Keratinocyte (primary cell): ENCODE measurements at regions not wholly inside any gene's neighbourhood (a gene's known extent, or its start where the extent isn't known, plus 50 kb on each side); places are given as distances from the start of the nearest gene placed in this dataset.

Experiments used
- DNase-seq: peaks from one replicate; pipeline ENCODE4 v3.0.0-alpha.2; 2011; ENCODE audit warnings: low read depth, missing footprints, low spot score
- FAIRE-seq: peaks from 2 replicates; lab custom pipeline; 2011; peaks lifted over from hg19 to GRCh38; lab: Jason Lieb, UNC
- H2AFZ ChIP-seq: 2 replicates; pipeline ENCODE4 v1.6.0; 2012; ENCODE audit warnings: low read length, control low read depth, inconsistent platforms; ENCODE audit not compliant: control insufficient read depth
- H3K27ac ChIP-seq: 2 replicates; pipeline ENCODE4 v1.5.1; 2011; ENCODE audit warnings: low read length; ENCODE audit not compliant: control insufficient read depth, insufficient read depth
- H3K27me3 ChIP-seq: 3 replicates; pipeline ENCODE4 v1.6.0; 2011; ENCODE audit warnings: low read length; ENCODE audit not compliant: control insufficient read depth, insufficient read depth; ENCODE audit errors: extremely low read depth
- H3K36me3 ChIP-seq, 2 experiments: 2 replicates in 1 of 2; 3 replicates in 1 of 2; pipeline ENCODE4 v1.5.1; 2011; ENCODE audit warnings: low read length in 2 of 2, mild to moderate bottlenecking in 1 of 2; ENCODE audit not compliant: control insufficient read depth in 2 of 2, insufficient read depth in 2 of 2; ENCODE audit errors: extremely low read depth in 1 of 2
- H3K4me1 ChIP-seq: 3 replicates; pipeline ENCODE4 v1.5.1; 2011; ENCODE audit warnings: low read length; ENCODE audit not compliant: control insufficient read depth, insufficient read depth; ENCODE audit errors: extremely low read depth
- H3K4me2 ChIP-seq: 3 replicates; pipeline ENCODE4 v1.6.0; 2011; ENCODE audit warnings: low read depth, low read length; ENCODE audit not compliant: control insufficient read depth, insufficient read depth; ENCODE audit errors: extremely low read depth
- H3K4me3 ChIP-seq, 3 experiments: fragments of 200-600 bp in 1 of 3; sonication (generic) in 1 of 3; 2 replicates in 2 of 3; 3 replicates in 1 of 3; pipeline ENCODE4 v1.5.1; 2011 to 2016; ENCODE audit warnings: low read length in 3 of 3, mild to moderate bottlenecking in 3 of 3, control low read depth in 2 of 3, inconsistent platforms in 1 of 3, low read depth in 1 of 3, mixed read lengths in 1 of 3, mixed run types in 1 of 3, moderate library complexity in 1 of 3; ENCODE audit not compliant: control insufficient read depth in 2 of 3, insufficient read depth in 2 of 3; ENCODE audit errors: extremely low read depth in 1 of 3
- H3K79me2 ChIP-seq: 2 replicates; pipeline ENCODE4 v1.6.0; 2012; ENCODE audit warnings: low read length; ENCODE audit not compliant: control insufficient read depth, insufficient read depth
- H3K9ac ChIP-seq: 3 replicates; pipeline ENCODE4 v1.6.0; 2011; ENCODE audit warnings: low read length; ENCODE audit not compliant: control insufficient read depth, insufficient read depth; ENCODE audit errors: extremely low read depth
- H3K9me1 ChIP-seq: 3 replicates; pipeline ENCODE4 v1.6.0; 2011; ENCODE audit warnings: low read length; ENCODE audit not compliant: control insufficient read depth, insufficient read depth; ENCODE audit errors: extremely low read depth
- H3K9me3 ChIP-seq: 2 replicates; pipeline ENCODE4 v1.5.1; 2012; ENCODE audit warnings: low read depth, low read length; ENCODE audit not compliant: control insufficient read depth
- H4K20me1 ChIP-seq: 3 replicates; pipeline ENCODE4 v1.6.0; 2011; ENCODE audit warnings: low read length; ENCODE audit not compliant: control insufficient read depth, insufficient read depth; ENCODE audit errors: extremely low read depth
- EZH2 ChIP-seq: IDR thresholded peaks from one replicate; pipeline ENCODE4 v1.6.1; 2012; ENCODE audit warnings: inconsistent platforms, mild to moderate bottlenecking, low read length, moderate library complexity
- dilution Hi-C: fragments of 300-500 bp; cut with MboI; formaldehyde crosslinking; loops from one replicate; pipeline ENCODE4 v1.7.0; 2020; ENCODE audit warnings: low sequenced_read_pairs; ENCODE audit not compliant: extremely low pct_ligation_motif_present
- TF ChIP-seq, protein P1 (sequence below), 3 experiments: IDR thresholded peaks in 1 of 3; conservative IDR thresholded peaks in 1 of 3; optimal IDR thresholded peaks in 1 of 3; 2 replicates in 2 of 3; 3 replicates in 1 of 3; pipeline versions ENCODE3 to v1.5.1; 2011; ENCODE audit warnings: low read length in 3 of 3, mild to moderate bottlenecking in 3 of 3, moderate library complexity in 2 of 3, control low read depth in 1 of 3, inconsistent platforms in 1 of 3; ENCODE audit not compliant: insufficient read depth in 2 of 3; ENCODE audit errors: extremely low read depth in 1 of 3

DNA sequence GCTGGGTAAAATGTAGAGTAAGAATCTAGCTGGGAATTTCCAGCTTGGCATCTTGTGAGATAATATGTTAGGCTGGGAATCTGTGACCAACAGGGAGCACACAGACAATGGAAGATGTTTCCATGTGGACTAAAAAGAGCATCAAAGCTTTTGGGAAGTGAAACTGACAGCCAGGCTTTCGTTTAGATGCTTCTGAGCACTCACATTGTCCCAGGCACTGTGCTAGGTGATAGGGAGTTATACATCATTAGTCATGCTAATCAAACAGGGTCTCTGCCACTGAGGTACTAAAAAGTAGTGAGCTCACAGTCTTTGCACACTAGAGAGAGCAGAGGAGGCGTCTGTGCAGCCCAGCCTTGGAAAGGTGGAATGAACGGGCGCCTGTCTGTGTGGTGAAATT, 101.9 kb upstream of the SCOC start:
- TF ChIP-seq, protein P1, sequence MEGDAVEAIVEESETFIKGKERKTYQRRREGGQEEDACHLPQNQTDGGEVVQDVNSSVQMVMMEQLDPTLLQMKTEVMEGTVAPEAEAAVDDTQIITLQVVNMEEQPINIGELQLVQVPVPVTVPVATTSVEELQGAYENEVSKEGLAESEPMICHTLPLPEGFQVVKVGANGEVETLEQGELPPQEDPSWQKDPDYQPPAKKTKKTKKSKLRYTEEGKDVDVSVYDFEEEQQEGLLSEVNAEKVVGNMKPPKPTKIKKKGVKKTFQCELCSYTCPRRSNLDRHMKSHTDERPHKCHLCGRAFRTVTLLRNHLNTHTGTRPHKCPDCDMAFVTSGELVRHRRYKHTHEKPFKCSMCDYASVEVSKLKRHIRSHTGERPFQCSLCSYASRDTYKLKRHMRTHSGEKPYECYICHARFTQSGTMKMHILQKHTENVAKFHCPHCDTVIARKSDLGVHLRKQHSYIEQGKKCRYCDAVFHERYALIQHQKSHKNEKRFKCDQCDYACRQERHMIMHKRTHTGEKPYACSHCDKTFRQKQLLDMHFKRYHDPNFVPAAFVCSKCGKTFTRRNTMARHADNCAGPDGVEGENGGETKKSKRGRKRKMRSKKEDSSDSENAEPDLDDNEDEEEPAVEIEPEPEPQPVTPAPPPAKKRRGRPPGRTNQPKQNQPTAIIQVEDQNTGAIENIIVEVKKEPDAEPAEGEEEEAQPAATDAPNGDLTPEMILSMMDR (optimal IDR thresholded peaks at IDR 0.05 in 1 of 3, IDR thresholded peaks at IDR 0.05 in 1 of 3, conservative IDR thresholded peaks at IDR 0.05 in 1 of 3; ENCODE audit: extremely low read depth in 1 of 3, insufficient read depth in 2 of 3, low read length in 3 of 3), result no peak
- Histone ChIP-seq H3K9ac (no peak overlapping the region), H3K27me3 (peaks cover 7% of the 10 kb centered on the region), H3K9me1 (no peaks in the 10 kb centered on the region), H4K20me1 (no peaks in the 10 kb centered on the region), H3K36me3 (no peaks in the 10 kb centered on the region), H3K4me1 (peaks cover 3% of the 10 kb centered on the region), H3K4me2 (no peak overlapping the region), H2AFZ (no peak overlapping the region), H3K9me3 (peaks cover 2% of the 10 kb centered on the region), H3K4me3 (no peak overlapping the region), H3K27ac (no peak overlapping the region), H3K79me2 (no peaks in the 10 kb centered on the region)
- dilution Hi-C loops, result no loop called here
- FAIRE-seq, result no peak
- DNase-seq, result no peak

DNA sequence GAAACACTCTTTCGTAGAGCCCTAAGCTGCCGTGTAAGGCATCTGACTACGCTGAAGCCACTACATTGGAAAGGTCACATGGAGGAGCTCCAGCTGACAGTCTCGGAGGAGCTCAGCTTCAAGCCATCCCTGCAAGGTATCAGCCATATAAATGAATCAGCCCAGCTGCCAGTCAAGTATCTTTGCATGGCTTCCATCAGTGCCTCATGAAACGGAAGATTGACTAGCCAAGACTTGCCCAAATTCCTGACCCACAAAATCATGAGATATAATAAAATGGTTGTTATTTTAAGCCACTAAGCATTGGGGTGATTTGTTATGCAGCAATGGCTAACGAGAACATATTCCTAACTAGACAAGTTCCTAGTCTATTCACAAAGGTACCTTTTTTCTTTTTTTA, 104.1 kb upstream of the SCOC start:
- Histone ChIP-seq H3K9me1 (no peaks in the 10 kb centered on the region), H3K27me3 (peaks cover 4% of the 10 kb centered on the region), H3K36me3 (no peaks in the 10 kb centered on the region), H3K9me3 (peaks cover 2% of the 10 kb centered on the region), H3K4me2 (no peak overlapping the region), H3K9ac (no peak overlapping the region), H2AFZ (no peak overlapping the region), H4K20me1 (no peaks in the 10 kb centered on the region), H3K4me1 (peaks cover 5% of the 10 kb centered on the region), H3K4me3 (no peak overlapping the region), H3K79me2 (no peaks in the 10 kb centered on the region), H3K27ac (no peak overlapping the region)
- FAIRE-seq (peak; percentile 68), DNase-seq (no peak)
- TF ChIP-seq EZH2, result no peak
- TF ChIP-seq, protein P1 (optimal IDR thresholded peaks at IDR 0.05 in 1 of 3, IDR thresholded peaks at IDR 0.05 in 1 of 3, conservative IDR thresholded peaks at IDR 0.05 in 1 of 3; ENCODE audit: extremely low read depth in 1 of 3, insufficient read depth in 2 of 3, low read length in 3 of 3), result no peak
- dilution Hi-C loops, result no loop called here
